GM23338 (cell line): ENCODE measurements at regions not wholly inside any gene's neighbourhood (a gene's known extent, or its start where the extent isn't known, plus 50 kb on each side); places are given as distances from the start of the nearest gene placed in this dataset.

Source experiments
- ATAC-seq: fragments of 200-7000 bp; cut with Tn5 transposase; 3 replicates; pipeline ENCODE4 v1.9.1; 2020
- DNase-seq: peaks from one replicate; pipeline ENCODE4 v3.0.0-alpha.2; 2015; ENCODE audit warnings: low spot score
- H2AFZ ChIP-seq: fragments of 200-600 bp; sonication (generic); 2 replicates; pipeline ENCODE4 v1.8.0; 2016; ENCODE audit warnings: antibody characterized with exemption, mild to moderate bottlenecking, moderate library complexity
- H3F3A ChIP-seq: fragments of 200-600 bp; sonication (generic); replicated peaks from 2 replicates; pipeline ENCODE4 v1.8.0; 2017; ENCODE audit warnings: antibody characterized with exemption, mixed run types, low read depth
- H3K27ac ChIP-seq: fragments of 200-600 bp; sonication (generic); 2 replicates; pipeline ENCODE4 v1.6.1; 2016; ENCODE audit warnings: low read depth
- H3K27me3 ChIP-seq: fragments of 200-600 bp; sonication (generic); 2 replicates; pipeline ENCODE4 v1.8.0; 2016; ENCODE audit warnings: mild to moderate bottlenecking, mixed run types, moderate library complexity; ENCODE audit not compliant: insufficient read depth
- H3K36me3 ChIP-seq: fragments of 200-600 bp; sonication (generic); 2 replicates; pipeline ENCODE4 v1.8.0; 2016; ENCODE audit warnings: mild to moderate bottlenecking; ENCODE audit not compliant: insufficient read depth
- H3K4me1 ChIP-seq: fragments of 200-600 bp; sonication (generic); 2 replicates; pipeline ENCODE4 v1.8.0; 2016; ENCODE audit warnings: mild to moderate bottlenecking, moderate library complexity; ENCODE audit not compliant: insufficient read depth
- H3K4me2 ChIP-seq: fragments of 200-600 bp; sonication (generic); 2 replicates; pipeline ENCODE4 v1.7.1; 2017; ENCODE audit warnings: mixed run types
- H3K4me3 ChIP-seq: fragments of 200-600 bp; sonication (generic); 2 replicates; pipeline ENCODE4 v1.6.1; 2016; ENCODE audit warnings: mixed run types
- H3K79me2 ChIP-seq: fragments of 200-600 bp; sonication (generic); replicated peaks from 2 replicates; pipeline ENCODE4 v1.8.0; 2017; ENCODE audit warnings: mild to moderate bottlenecking; ENCODE audit not compliant: insufficient read depth
- H3K9me2 ChIP-seq: fragments of 200-600 bp; sonication (generic); 2 replicates; pipeline ENCODE4 v1.8.0; 2017; ENCODE audit not compliant: insufficient read depth
- H4K20me1 ChIP-seq: fragments of 200-600 bp; sonication (generic); replicated peaks from 2 replicates; pipeline ENCODE4 v1.8.0; 2017; ENCODE audit warnings: mild to moderate bottlenecking; ENCODE audit not compliant: insufficient read depth
- H3K27ac Mint-ChIP-seq: 2 replicates; pipeline ENCODE4 v1.8.0; 2020; ENCODE audit warnings: inconsistent platforms, mild to moderate bottlenecking, moderate library complexity, mixed read lengths
- H3K27me3 Mint-ChIP-seq: 3 replicates; pipeline ENCODE4 v1.8.0; 2022; ENCODE audit warnings: low read depth, mild to moderate bottlenecking, moderate library complexity, mixed read lengths, inconsistent platforms; ENCODE audit not compliant: insufficient read depth, poor library complexity
- H3K36me3 Mint-ChIP-seq: 3 replicates; pipeline ENCODE4 v1.8.0; 2021; ENCODE audit warnings: low read depth, mild to moderate bottlenecking, inconsistent platforms, moderate library complexity, mixed read lengths
- H3K4me1 Mint-ChIP-seq: 3 replicates; pipeline ENCODE4 v1.8.0; 2020; ENCODE audit warnings: mild to moderate bottlenecking, inconsistent platforms, mixed read lengths
- H3K4me3 Mint-ChIP-seq: 3 replicates; pipeline ENCODE4 v1.8.0; 2021; ENCODE audit warnings: moderate library complexity, mild to moderate bottlenecking, inconsistent platforms, mixed read lengths
- H3K9me3 Mint-ChIP-seq: 3 replicates; pipeline ENCODE4 v1.8.0; 2020; ENCODE audit warnings: moderate library complexity, mild to moderate bottlenecking, inconsistent platforms, mixed read lengths
- CREB1 ChIP-seq: fragments of 250-450 bp; sonication (Bioruptor Pico); IDR thresholded peaks from 2 replicates; pipeline ENCODE4 v1.5.0; 2020; ENCODE audit warnings: low read depth, mild to moderate bottlenecking, moderate library complexity
- CTCF ChIP-seq, 2 experiments: fragments of 200-600 bp in 1 of 2; sonication (generic) in 1 of 2; conservative IDR thresholded peaks; 2 replicates each; pipeline versions ENCODE4 v1.5.1 to v1.6.1; 2016 to 2017; ENCODE audit warnings: antibody characterized with exemption in 2 of 2, low read depth in 2 of 2, mild to moderate bottlenecking in 2 of 2, moderate library complexity in 1 of 2
- EZH2 ChIP-seq: fragments of 200-600 bp; sonication (generic); IDR thresholded peaks from one replicate; pipeline ENCODE4 v1.8.0; 2017; ENCODE audit warnings: antibody characterized with exemption, mild to moderate bottlenecking, low read depth; ENCODE audit not compliant: unreplicated experiment
- ZNF462 ChIP-seq: fragments of 250-450 bp; sonication (Bioruptor Pico); IDR thresholded peaks from 2 replicates; pipeline ENCODE4 v1.5.0; 2020; ENCODE audit warnings: mild to moderate bottlenecking, moderate library complexity

GRCh38 chr14:46582826-46583225 lies 68.8 kb downstream of the RPL10L start:
- Mint-ChIP-seq H3K27me3 (peaks cover 2% of the 10 kb centered on the region), H3K4me3 (no peak overlapping the region), H3K36me3 (peaks cover 7% of the 10 kb centered on the region), H3K9me3 (no peaks in the 10 kb centered on the region), H3K27ac (no peak overlapping the region), H3K4me1 (peaks cover 6% of the 10 kb centered on the region; the same call in 2 of the 3 replicates)
- Histone ChIP-seq H2AFZ (no peak overlapping the region), H3K4me1 (peaks cover 5% of the 10 kb centered on the region; the same call in 1 of the 2 replicates), H3K4me2 (no peak overlapping the region), H4K20me1 (no peaks in the 10 kb centered on the region), H3K27ac (no peak overlapping the region), H3K27me3 (no peaks in the 10 kb centered on the region), H3K4me3 (no peak overlapping the region), H3K9me2 (no peaks in the 10 kb centered on the region), H3K36me3 (no peaks in the 10 kb centered on the region), H3F3A (no peaks in the 10 kb centered on the region), H3K79me2 (no peaks in the 10 kb centered on the region)
- DNase-seq: no peak
- no peak for TF ChIP-seq EZH2
- TF ChIP-seq CREB1 (CRISPR knock-in tag): no peak
- no peak for ATAC-seq

GRCh38 chr14:46581036-46581671 lies 70.4 kb downstream of the RPL10L start:
- H3K27ac Mint-ChIP-seq: no peak overlapping the region

More at GRCh38 chr14:46581036-46581671, 70.4 kb downstream of the RPL10L start:
- Histone ChIP-seq H3K4me2 (no peak overlapping the region), H3F3A (no peaks in the 10 kb centered on the region), H3K4me3 (no peak overlapping the region), H4K20me1 (no peaks in the 10 kb centered on the region), H3K36me3 (no peaks in the 10 kb centered on the region), H3K27ac (no peak overlapping the region), H3K4me1 (no peaks in the 10 kb centered on the region), H2AFZ (peak overlapping the region; percentile 15), H3K79me2 (no peaks in the 10 kb centered on the region), H3K9me2 (no peaks in the 10 kb centered on the region), H3K27me3 (no peaks in the 10 kb centered on the region)
- no peak overlapping the region for H3K4me3 Mint-ChIP-seq
- ATAC-seq: no peak
- peaks cover 7% of the 10 kb centered on the region for H3K36me3 Mint-ChIP-seq
- H3K4me1 Mint-ChIP-seq: peaks cover 2% of the 10 kb centered on the region; the same call in 1 of the 3 replicates
- H3K9me3 Mint-ChIP-seq: no peaks in the 10 kb centered on the region
- H3K27me3 Mint-ChIP-seq: no peaks in the 10 kb centered on the region
- TF ChIP-seq CTCF (conservative IDR thresholded peaks at IDR 0.05; ENCODE audit: low read depth in 2 of 2) (peak; percentile 80 to 87), ZNF462 (CRISPR knock-in tag) (no peak)
- peak; percentile 65 for DNase-seq
